GM10266 (cell line): ENCODE measurements at regions not wholly inside any gene's neighbourhood (a gene's known extent, or its start where the extent isn't known, plus 50 kb on each side); places are given as distances from the start of the nearest gene placed in this dataset.

Experiments
- DNase-seq: peaks from one replicate; pipeline ENCODE4 v3.0.0; 2012; ENCODE audit errors: extremely low spot score
- TF ChIP-seq, protein P1 (sequence below): IDR thresholded peaks from 2 replicates; pipeline ENCODE4 v1.5.1; 2012; ENCODE audit warnings: mild to moderate bottlenecking, low read depth; ENCODE audit not compliant: control insufficient read depth, insufficient read depth; ENCODE audit errors: missing control alignments

DNA sequence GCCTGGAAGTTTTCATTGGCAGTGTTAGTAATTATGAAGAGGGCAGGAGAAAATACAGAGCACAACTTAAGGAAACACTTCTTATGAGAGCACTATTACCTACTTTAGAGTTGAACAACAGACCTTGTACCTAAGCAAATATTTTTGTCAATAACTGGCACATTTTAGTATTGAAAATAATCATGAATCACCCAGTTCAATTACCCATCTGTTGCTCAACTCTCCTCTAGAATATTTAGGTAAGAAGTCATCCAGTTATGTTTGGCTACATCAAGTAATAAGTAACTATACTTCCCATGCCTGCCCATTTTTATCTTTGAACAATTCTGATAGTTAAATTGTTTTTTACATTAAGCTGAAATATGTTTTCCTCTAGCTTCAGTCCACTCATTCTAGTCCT lies 893.4 kb downstream of the DIAPH3 start:
- DNase-seq = no peak
- TF ChIP-seq, protein P1, sequence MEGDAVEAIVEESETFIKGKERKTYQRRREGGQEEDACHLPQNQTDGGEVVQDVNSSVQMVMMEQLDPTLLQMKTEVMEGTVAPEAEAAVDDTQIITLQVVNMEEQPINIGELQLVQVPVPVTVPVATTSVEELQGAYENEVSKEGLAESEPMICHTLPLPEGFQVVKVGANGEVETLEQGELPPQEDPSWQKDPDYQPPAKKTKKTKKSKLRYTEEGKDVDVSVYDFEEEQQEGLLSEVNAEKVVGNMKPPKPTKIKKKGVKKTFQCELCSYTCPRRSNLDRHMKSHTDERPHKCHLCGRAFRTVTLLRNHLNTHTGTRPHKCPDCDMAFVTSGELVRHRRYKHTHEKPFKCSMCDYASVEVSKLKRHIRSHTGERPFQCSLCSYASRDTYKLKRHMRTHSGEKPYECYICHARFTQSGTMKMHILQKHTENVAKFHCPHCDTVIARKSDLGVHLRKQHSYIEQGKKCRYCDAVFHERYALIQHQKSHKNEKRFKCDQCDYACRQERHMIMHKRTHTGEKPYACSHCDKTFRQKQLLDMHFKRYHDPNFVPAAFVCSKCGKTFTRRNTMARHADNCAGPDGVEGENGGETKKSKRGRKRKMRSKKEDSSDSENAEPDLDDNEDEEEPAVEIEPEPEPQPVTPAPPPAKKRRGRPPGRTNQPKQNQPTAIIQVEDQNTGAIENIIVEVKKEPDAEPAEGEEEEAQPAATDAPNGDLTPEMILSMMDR = no peak

DNA sequence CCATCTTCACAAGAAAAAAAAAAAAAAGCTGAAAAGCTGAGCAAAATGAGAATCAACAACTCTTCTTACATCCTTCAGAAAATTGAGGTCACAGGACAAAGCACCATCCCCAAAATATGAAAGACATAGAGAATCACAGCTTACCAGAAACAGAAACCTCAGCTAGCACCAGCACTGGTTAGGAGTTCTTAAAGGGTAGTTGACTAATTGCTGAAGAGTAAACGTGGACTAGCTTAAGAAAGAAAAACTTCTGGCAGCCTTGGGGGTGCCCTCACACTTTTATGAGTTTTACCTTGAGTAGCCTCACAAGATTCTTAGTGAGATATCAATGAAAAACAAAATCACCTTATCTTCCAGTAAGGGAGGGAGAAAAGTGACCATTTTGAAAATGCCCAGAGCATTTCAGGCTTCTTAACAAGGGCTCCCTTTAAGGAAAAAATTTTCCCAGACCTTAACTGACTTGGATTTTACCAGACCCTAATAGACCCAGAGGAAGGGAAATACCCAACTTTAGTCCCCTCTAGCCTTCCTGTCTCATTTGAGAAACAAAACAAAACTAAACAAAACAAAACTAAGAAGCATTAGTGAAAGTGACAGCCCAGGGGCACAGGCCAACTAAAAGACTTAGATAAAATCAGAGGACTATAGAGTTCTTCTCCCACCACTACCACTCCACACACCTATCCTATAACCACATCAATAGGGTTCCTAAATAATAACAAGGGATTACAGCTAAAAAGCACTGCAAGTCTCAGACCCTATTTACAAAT lies 888.6 kb downstream of the DIAPH3 start:
- TF ChIP-seq, protein P1 = no peak
- DNase-seq = no peak

DNA sequence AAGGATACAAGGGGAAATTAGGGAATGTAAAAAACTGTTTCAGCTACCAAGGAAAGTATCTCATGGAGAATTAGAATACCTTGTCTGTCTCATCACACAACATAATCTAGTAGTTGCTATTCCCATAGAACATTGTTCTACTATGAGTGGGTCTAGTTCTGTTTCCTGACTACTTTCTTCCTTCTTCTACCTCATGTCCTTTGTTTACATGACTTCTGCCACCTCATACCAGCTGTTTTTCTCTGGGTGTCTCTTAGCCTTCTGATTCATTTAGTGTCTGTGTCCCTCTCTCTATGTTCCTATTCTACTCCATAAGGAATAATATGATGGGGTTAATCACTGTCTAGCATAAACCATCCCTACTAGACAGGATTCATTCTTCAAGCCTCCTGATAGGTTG lies 887.3 kb downstream of the DIAPH3 start:
- no peak for DNase-seq

DNA sequence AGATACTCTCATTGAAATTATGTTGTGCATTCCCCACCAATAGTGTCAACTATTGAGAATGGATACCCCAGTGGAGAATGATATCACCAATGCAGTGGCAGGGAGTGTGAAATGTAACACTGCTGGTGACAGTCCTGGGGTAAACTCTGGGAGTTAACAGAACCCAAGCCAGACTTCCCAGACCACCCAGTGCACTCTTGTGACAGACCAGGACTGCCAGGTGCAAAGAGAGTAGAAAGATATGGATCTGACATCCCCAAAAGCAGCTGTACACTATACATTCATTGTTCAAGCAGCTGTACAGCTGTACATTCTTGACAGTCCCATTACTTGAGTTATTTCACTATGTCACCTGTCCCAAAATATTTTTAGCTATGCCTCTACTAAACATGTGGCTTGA lies 886.6 kb downstream of the DIAPH3 start:
- TF ChIP-seq, protein P1 = no peak
- DNase-seq = no peak

More for the DNA sequence above, 887.3 kb downstream of the DIAPH3 start:
- TF ChIP-seq, protein P1 = no peak

DNA sequence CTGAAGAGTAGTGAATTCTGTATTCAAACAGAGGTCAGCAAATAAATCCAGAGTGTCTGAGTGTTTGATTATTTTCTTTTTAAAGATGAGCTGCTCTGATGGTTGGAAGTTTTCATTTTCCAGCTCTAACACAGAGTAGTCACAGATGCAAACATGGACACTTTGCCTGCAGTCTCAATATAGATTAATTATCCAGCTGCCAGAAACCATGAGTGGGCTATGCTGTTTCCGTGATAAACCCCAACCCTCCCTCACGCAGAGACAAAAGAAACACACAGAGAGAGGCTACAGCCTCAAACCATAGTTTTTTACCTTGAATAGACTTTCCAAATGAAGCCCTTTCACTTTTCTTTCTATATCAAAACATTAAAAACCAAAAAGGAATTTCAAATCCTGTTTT lies 884.7 kb downstream of the DIAPH3 start:
- no peak for DNase-seq
- TF ChIP-seq, protein P1 = no peak

DNA sequence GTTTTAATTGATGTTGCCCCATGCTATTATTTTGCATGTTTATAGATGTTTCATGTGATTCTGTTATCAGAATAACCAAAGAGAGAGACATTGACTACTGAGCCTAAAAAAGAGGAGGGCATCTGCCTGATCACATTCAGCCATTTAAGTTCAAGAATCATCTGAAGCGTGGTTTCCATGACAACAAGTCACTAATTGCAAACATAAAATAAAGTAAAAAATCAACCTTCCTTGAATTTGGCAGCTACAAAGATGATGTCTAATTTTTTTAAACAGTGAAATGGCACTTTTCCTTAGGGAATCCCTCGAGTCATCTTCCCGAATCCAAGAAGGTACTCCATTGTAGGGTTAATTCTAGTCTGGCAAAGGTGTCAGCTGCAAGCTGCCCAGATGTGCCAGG lies 884.2 kb downstream of the DIAPH3 start:
- TF ChIP-seq, protein P1 = no peak
- DNase-seq = no peak

DNA sequence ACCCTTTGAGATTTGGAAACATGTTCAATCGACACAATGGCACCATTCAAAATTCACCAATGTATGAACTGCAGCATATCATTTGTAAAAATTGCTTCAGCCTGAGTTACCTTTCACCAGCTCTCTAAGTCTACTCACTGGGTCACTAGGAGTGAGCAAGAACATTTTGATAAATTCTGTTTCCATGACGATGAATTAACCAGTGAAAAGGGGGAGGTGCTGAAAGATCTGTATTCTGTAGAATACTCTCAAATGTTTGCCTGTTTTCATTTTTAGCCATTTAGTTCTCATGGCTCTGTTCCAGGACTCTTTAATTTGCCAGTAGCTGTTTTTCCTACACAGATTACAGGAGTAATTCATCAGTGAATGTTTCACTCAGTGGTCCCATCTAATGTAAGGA lies 883.4 kb downstream of the DIAPH3 start:
- DNase-seq = no peak
- TF ChIP-seq, protein P1 = no peak
